Esophagus (tissue), 2 donors: ENCODE measurements at regions not wholly inside any gene's neighbourhood (a gene's known extent, or its start where the extent isn't known, plus 50 kb on each side); places are given as distances from the start of the nearest gene placed in this dataset.

Experiments used
- H3K27ac ChIP-seq, 2 donors: one replicate each; pipeline ENCODE4 v1.5.1; 2013; ENCODE audit warnings: low read depth in 2 of 2, mild to moderate bottlenecking in 2 of 2, inconsistent platforms in 1 of 2, low read length in 1 of 2, moderate library complexity in 1 of 2
- H3K27me3 ChIP-seq, 2 donors: one replicate each; pipeline ENCODE4 v1.6.1; 2013; ENCODE audit warnings: low read length in 2 of 2, control low read depth in 1 of 2, mild to moderate bottlenecking in 1 of 2; ENCODE audit not compliant: insufficient read depth in 2 of 2, control insufficient read depth in 1 of 2
- H3K36me3 ChIP-seq, 2 donors: one replicate each; pipeline ENCODE4 v1.6.1; 2013; ENCODE audit warnings: low read length in 1 of 2; ENCODE audit not compliant: control insufficient read depth in 2 of 2, insufficient read depth in 2 of 2
- H3K4me1 ChIP-seq, 2 donors: one replicate each; pipeline ENCODE4 v1.6.1; 2013; ENCODE audit warnings: low read length in 1 of 2; ENCODE audit not compliant: control insufficient read depth in 2 of 2, insufficient read depth in 2 of 2
- H3K4me3 ChIP-seq, 2 donors: one replicate each; pipeline ENCODE4 v1.5.1; 2013; ENCODE audit warnings: low read length in 2 of 2, mild to moderate bottlenecking in 2 of 2, low read depth in 1 of 2, moderate library complexity in 1 of 2
- H3K9me3 ChIP-seq, 2 donors: one replicate each; pipeline ENCODE4 v1.6.1; 2013; ENCODE audit warnings: mild to moderate bottlenecking in 2 of 2, low read depth in 1 of 2, low read length in 1 of 2, moderate library complexity in 1 of 2; ENCODE audit not compliant: control insufficient read depth in 2 of 2, insufficient read depth in 1 of 2
- WGBS, 2 donors: extraction: QIAGEN DNeasy Blood & Tissue Kit; methylation state at CpG; one replicate each; pipeline ENCODE4 v1.1.7; 2013; 5-methylcytosine and 5-hydroxymethylcytosine counted together
- donor health status: healthy with polysubstance abuse.
- donor health status: Bipolar disorder and iron deficiency.

- Histone ChIP-seq H3K4me3 (no peak overlapping the region), H3K27ac (peak overlapping the region; percentile 77 to 82), H3K36me3 (no peaks in the 10 kb centered on the region), H3K9me3 (no peaks in the 10 kb centered on the region), H3K27me3 (no peaks in the 10 kb centered on the region), H3K4me1 (peaks cover 0 to 8% of the 10 kb centered on the region in 2 donors)
- WGBS, 2 donors = 92 to 95% methylated on average over 5 of the region's 5 CpGs
Observed at GRCh38 chr4:83213640-83214039, 71.0 kb downstream of the COQ2 start.

GRCh38 chr4:83212041-83212851 lies 72.4 kb downstream of the COQ2 start:
- no peaks in the 10 kb centered on the region for H3K27me3 ChIP-seq

GRCh38 chr4:83209419-83209818 lies 75.2 kb downstream of the COQ2 start:
- H3K4me1 ChIP-seq = peaks cover 0 to 3% of the 10 kb centered on the region in 2 donors
- peak overlapping the region; percentile 79 to 88 for H3K27ac ChIP-seq
- no peaks in the 10 kb centered on the region for H3K36me3 ChIP-seq
- no peaks in the 10 kb centered on the region for H3K27me3 ChIP-seq
- H3K4me3 ChIP-seq = no peak overlapping the region
- no peaks in the 10 kb centered on the region for H3K9me3 ChIP-seq
- whole genome bisulfite sequencing, 2 donors = 58 to 69% methylated on average over 4 of the region's 4 CpGs

More at GRCh38 chr4:83212041-83212851, 72.4 kb downstream of the COQ2 start:
- peaks cover 0 to 7% of the 10 kb centered on the region in 2 donors for H3K4me1 ChIP-seq
- H3K9me3 ChIP-seq = no peaks in the 10 kb centered on the region
- WGBS, 2 donors = 34 to 35% methylated on average over 9 of the region's 9 CpGs
- H3K36me3 ChIP-seq = no peaks in the 10 kb centered on the region
- peak overlapping the region; percentile 90 to 94 for H3K27ac ChIP-seq
- H3K4me3 ChIP-seq = no peak overlapping the region

- H3K4me1 ChIP-seq = peaks cover 0 to 2% of the 10 kb centered on the region in 2 donors
- H3K27ac ChIP-seq = peak overlapping the region; percentile 75 to 85
- no peaks in the 10 kb centered on the region for H3K27me3 ChIP-seq
- no peaks in the 10 kb centered on the region for H3K9me3 ChIP-seq
- H3K36me3 ChIP-seq = no peaks in the 10 kb centered on the region
- WGBS, 2 donors = 87% methylated on average over 4 of the region's 4 CpGs
- H3K4me3 ChIP-seq = no peak overlapping the region
Observed at GRCh38 chr4:83208371-83209365, 75.9 kb downstream of the COQ2 start.

- Histone ChIP-seq H3K27me3 (no peaks in the 10 kb centered on the region), H3K27ac (peak overlapping the region; percentile 4 to 13), H3K9me3 (no peaks in the 10 kb centered on the region), H3K4me3 (no peak overlapping the region), H3K4me1 (no peaks in the 10 kb centered on the region), H3K36me3 (no peaks in the 10 kb centered on the region)
- WGBS, 2 donors = 64 to 68% methylated on average over 6 of the region's 6 CpGs
Observed at GRCh38 chr4:83207497-83208101, 77.0 kb downstream of the COQ2 start.

GRCh38 chr4:83205760-83206159 lies 78.8 kb downstream of the COQ2 start:
- WGBS, 2 donors = 35 to 36% methylated on average over 2 of the region's 2 CpGs
- H3K4me1 ChIP-seq = no peaks in the 10 kb centered on the region
- H3K36me3 ChIP-seq = no peaks in the 10 kb centered on the region
- H3K9me3 ChIP-seq = no peaks in the 10 kb centered on the region
- H3K4me3 ChIP-seq = no peak overlapping the region
- H3K27ac ChIP-seq = no peak overlapping the region
- no peaks in the 10 kb centered on the region for H3K27me3 ChIP-seq

GRCh38 chr4:83204731-83205130 lies 79.9 kb downstream of the COQ2 start:
- no peaks in the 10 kb centered on the region for H3K36me3 ChIP-seq
- H3K4me3 ChIP-seq = no peak overlapping the region
- H3K27me3 ChIP-seq = no peaks in the 10 kb centered on the region
- 24 to 33% methylated on average over 3 of the region's 3 CpGs for WGBS, 2 donors
- H3K4me1 ChIP-seq = no peaks in the 10 kb centered on the region
- no peak overlapping the region for H3K27ac ChIP-seq
- no peaks in the 10 kb centered on the region for H3K9me3 ChIP-seq

- no peaks in the 10 kb centered on the region for H3K36me3 ChIP-seq
- H3K27ac ChIP-seq = no peak overlapping the region
- H3K4me1 ChIP-seq = peaks cover 0 to 2% of the 10 kb centered on the region in 2 donors
- no peaks in the 10 kb centered on the region for H3K9me3 ChIP-seq
- no peak overlapping the region for H3K4me3 ChIP-seq
- 87 to 92% methylated on average over 4 of the region's 4 CpGs for WGBS, 2 donors
- H3K27me3 ChIP-seq = no peaks in the 10 kb centered on the region
Observed at GRCh38 chr4:83201761-83202160, 82.8 kb downstream of the COQ2 start.

- no peak overlapping the region for H3K4me3 ChIP-seq
- H3K36me3 ChIP-seq = no peaks in the 10 kb centered on the region
- H3K27ac ChIP-seq = peak overlapping the region; percentile 76 to 91
- H3K9me3 ChIP-seq = no peaks in the 10 kb centered on the region
- 57 to 66% methylated on average over 10 of the region's 10 CpGs for WGBS, 2 donors
- no peaks in the 10 kb centered on the region for H3K27me3 ChIP-seq
- H3K4me1 ChIP-seq = peaks cover 0 to 2% of the 10 kb centered on the region in 2 donors
Observed at GRCh38 chr4:83197555-83198235, 83.2 kb upstream of the PLAC8 start.
